ENCODE measurements at regions not wholly inside any gene's neighbourhood (a gene's known extent, or its start where the extent isn't known, plus 50 kb on each side); places are given as distances from the start of the nearest gene placed in this dataset.
"Not testable (repeated sequence)": the region's sequence is repeated elsewhere in the genome, so short reads cannot be mapped to it uniquely, and the experiment has no call there.

- DNase-seq, result no peak
Measured at GRCh38 chrX:124239324-124239723, 93.1 kb upstream of the TEX13D start.

GRCh38 chrX:124239911-124240310, 92.5 kb upstream of the TEX13D start:
- no peak for DNase-seq

GRCh38 chrX:124240422-124240821, 92.0 kb upstream of the TEX13D start:
- no peak for DNase-seq

- DNase-seq, result no peak
Measured at GRCh38 chrX:124242131-124242530, 90.3 kb upstream of the TEX13D start.

GRCh38 chrX:124249345-124249744, 83.1 kb upstream of the TEX13D start:
- DNase-seq, result no peak

GRCh38 chrX:124250835-124251437, 81.5 kb upstream of the TEX13D start:
- DNase-seq, result no peak

- DNase-seq, result no peak
Measured at GRCh38 chrX:124254611-124255010, 77.8 kb upstream of the TEX13D start.

GRCh38 chrX:124256216-124256615, 76.2 kb upstream of the TEX13D start:
- DNase-seq, result no peak

GRCh38 chrX:124256629-124257380, 75.7 kb upstream of the TEX13D start:
- no peak for DNase-seq

GRCh38 chrX:124257924-124258702, 74.3 kb upstream of the TEX13D start:
- DNase-seq, result no peak

- DNase-seq, result no peak
Measured at GRCh38 chrX:124260845-124261244, 71.6 kb upstream of the TEX13D start.

GRCh38 chrX:124263743-124264142, 68.7 kb upstream of the TEX13D start:
- DNase-seq, result no peak

GRCh38 chrX:124268099-124268498, 64.4 kb upstream of the TEX13D start:
- DNase-seq, result no peak

- no peak for DNase-seq
Measured at GRCh38 chrX:124269881-124270280, 62.6 kb upstream of the TEX13D start.

GRCh38 chrX:124271599-124271998, 60.9 kb upstream of the TEX13D start:
- DNase-seq, result not testable (repeated sequence)

GRCh38 chrX:124272370-124272982, 60.0 kb upstream of the TEX13D start:
- DNase-seq, result no peak

GRCh38 chrX:124274438-124275181, 57.9 kb upstream of the TEX13D start:
- no peak for DNase-seq

GRCh38 chrX:124275182-124275894, 57.1 kb upstream of the TEX13D start:
- no peak for DNase-seq

- DNase-seq, result no peak
Measured at GRCh38 chrX:124280294-124280902, 52.1 kb upstream of the TEX13D start.

- no peak for DNase-seq
Measured at GRCh38 chrX:124282580-124282979, 49.9 kb upstream of the TEX13D start.

Measured in activated CD8-positive, alpha-beta memory T cell treated with anti-CD3 and anti-CD28 coated beads for 24 hours (primary cell).